ENCODE measurements at regions not wholly inside any gene's neighbourhood (a gene's known extent, or its start where the extent isn't known, plus 50 kb on each side); places are given as distances from the start of the nearest gene placed in this dataset.

- TF ChIP-seq MAFK (IDR thresholded peaks at IDR 0.05; ENCODE audit: partially characterized antibody) = no peak
- TF ChIP-seq POLR2A (IDR thresholded peaks at IDR 0.05; ENCODE audit: low read length) = no peak
- TF ChIP-seq, protein P1, sequence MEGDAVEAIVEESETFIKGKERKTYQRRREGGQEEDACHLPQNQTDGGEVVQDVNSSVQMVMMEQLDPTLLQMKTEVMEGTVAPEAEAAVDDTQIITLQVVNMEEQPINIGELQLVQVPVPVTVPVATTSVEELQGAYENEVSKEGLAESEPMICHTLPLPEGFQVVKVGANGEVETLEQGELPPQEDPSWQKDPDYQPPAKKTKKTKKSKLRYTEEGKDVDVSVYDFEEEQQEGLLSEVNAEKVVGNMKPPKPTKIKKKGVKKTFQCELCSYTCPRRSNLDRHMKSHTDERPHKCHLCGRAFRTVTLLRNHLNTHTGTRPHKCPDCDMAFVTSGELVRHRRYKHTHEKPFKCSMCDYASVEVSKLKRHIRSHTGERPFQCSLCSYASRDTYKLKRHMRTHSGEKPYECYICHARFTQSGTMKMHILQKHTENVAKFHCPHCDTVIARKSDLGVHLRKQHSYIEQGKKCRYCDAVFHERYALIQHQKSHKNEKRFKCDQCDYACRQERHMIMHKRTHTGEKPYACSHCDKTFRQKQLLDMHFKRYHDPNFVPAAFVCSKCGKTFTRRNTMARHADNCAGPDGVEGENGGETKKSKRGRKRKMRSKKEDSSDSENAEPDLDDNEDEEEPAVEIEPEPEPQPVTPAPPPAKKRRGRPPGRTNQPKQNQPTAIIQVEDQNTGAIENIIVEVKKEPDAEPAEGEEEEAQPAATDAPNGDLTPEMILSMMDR (IDR thresholded peaks at IDR 0.05) = no peak
- TF ChIP-seq, protein P2, sequence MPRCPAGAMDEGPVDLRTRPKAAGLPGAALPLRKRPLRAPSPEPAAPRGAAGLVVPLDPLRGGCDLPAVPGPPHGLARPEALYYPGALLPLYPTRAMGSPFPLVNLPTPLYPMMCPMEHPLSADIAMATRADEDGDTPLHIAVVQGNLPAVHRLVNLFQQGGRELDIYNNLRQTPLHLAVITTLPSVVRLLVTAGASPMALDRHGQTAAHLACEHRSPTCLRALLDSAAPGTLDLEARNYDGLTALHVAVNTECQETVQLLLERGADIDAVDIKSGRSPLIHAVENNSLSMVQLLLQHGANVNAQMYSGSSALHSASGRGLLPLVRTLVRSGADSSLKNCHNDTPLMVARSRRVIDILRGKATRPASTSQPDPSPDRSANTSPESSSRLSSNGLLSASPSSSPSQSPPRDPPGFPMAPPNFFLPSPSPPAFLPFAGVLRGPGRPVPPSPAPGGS (IDR thresholded peaks at IDR 0.05) = no peak
- TF ChIP-seq EP300 (IDR thresholded peaks at IDR 0.05) = no peak
- no peak for TF ChIP-seq HDAC2 (IDR thresholded peaks at IDR 0.05)
- TF ChIP-seq CBX8 (IDR thresholded peaks at IDR 0.05) = no peak
- no peak for TF ChIP-seq RAD21 (conservative IDR thresholded peaks at IDR 0.05 in 1 of 2, IDR thresholded peaks at IDR 0.05 in 1 of 2)
- TF ChIP-seq, protein P3, sequence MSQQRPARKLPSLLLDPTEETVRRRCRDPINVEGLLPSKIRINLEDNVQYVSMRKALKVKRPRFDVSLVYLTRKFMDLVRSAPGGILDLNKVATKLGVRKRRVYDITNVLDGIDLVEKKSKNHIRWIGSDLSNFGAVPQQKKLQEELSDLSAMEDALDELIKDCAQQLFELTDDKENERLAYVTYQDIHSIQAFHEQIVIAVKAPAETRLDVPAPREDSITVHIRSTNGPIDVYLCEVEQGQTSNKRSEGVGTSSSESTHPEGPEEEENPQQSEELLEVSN (IDR thresholded peaks at IDR 0.05; ENCODE audit: borderline replicate concordance, low read depth) = no peak
Measured at GRCh38 chr5:67974054-67974453, 241.5 kb upstream of the PIK3R1 start.
